ENCODE measurements at regions not wholly inside any gene's neighbourhood (a gene's known extent, or its start where the extent isn't known, plus 50 kb on each side); places are given as distances from the start of the nearest gene placed in this dataset.

DNA sequence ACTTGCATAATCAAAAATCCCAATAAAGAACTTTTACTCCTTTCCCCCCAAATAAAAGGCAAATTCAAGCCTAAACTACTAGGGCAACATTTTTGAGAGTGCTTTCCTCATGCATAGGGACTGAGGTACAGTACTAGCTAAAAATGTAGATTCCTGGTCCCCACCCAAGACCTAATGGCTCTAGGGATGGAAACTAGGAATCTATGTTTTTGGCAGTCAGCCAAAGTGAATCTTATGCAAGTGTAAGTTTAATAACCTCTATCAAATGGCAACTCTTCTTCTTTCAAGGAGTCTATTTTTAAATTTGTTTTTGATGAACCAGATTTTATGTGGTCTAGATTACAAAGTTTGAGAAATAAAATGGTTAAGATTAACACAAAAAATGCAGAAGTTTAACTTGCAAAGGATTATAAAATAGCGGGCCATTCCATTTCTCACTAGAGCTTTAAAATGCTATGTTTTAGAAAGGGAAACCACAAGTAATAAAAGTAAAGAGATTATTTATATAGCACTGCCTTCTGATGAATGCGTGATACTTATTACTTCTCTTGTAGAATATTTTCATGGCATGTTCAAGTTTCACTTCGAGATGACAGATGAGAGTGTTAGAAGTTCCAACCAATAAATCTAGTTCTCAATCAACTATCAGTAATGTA, 70.4 kb upstream of the MDFIC start:
- Histone ChIP-seq H3K27me3 (ENCODE audit: control insufficient read depth in 1 of 2, insufficient read depth in 2 of 2, low read length in 2 of 2) (no peaks in the 10 kb centered on the region), H3K4me3 (ENCODE audit: low read length) (no peak overlapping the region), H3K36me3 (ENCODE audit: insufficient read depth, low read length) (no peaks in the 10 kb centered on the region), H3K27ac (ENCODE audit: low read depth in 1 of 2, low read length in 2 of 2) (no peak overlapping the region), H3K9me3 (ENCODE audit: control insufficient read depth in 1 of 2, insufficient read depth in 1 of 2, low read length in 2 of 2) (no peaks in the 10 kb centered on the region), H3K4me1 (ENCODE audit: insufficient read depth, low read length) (no peaks in the 10 kb centered on the region)
- Mint-ChIP-seq H3K27ac (no peak overlapping the region), H3K4me1 (ENCODE audit: low read depth) (no peaks in the 10 kb centered on the region), H3K4me3 (no peak overlapping the region), H3K36me3 (ENCODE audit: low read depth) (no peaks in the 10 kb centered on the region), H3K27me3 (no peaks in the 10 kb centered on the region), H3K9me3 (no peaks in the 10 kb centered on the region)
- TF ChIP-seq, protein P1, sequence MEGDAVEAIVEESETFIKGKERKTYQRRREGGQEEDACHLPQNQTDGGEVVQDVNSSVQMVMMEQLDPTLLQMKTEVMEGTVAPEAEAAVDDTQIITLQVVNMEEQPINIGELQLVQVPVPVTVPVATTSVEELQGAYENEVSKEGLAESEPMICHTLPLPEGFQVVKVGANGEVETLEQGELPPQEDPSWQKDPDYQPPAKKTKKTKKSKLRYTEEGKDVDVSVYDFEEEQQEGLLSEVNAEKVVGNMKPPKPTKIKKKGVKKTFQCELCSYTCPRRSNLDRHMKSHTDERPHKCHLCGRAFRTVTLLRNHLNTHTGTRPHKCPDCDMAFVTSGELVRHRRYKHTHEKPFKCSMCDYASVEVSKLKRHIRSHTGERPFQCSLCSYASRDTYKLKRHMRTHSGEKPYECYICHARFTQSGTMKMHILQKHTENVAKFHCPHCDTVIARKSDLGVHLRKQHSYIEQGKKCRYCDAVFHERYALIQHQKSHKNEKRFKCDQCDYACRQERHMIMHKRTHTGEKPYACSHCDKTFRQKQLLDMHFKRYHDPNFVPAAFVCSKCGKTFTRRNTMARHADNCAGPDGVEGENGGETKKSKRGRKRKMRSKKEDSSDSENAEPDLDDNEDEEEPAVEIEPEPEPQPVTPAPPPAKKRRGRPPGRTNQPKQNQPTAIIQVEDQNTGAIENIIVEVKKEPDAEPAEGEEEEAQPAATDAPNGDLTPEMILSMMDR (IDR thresholded peaks at IDR 0.05) = no peak
- CTCF ChIA-PET = no interaction called here
- ATAC-seq (ENCODE audit: poor library complexity) (no peak), DNase-seq (no peak)
- intact Hi-C loops (cut with DNase I, micrococcal nuclease) = no loop called here
- POLR2A ChIA-PET = no interaction called here

DNA sequence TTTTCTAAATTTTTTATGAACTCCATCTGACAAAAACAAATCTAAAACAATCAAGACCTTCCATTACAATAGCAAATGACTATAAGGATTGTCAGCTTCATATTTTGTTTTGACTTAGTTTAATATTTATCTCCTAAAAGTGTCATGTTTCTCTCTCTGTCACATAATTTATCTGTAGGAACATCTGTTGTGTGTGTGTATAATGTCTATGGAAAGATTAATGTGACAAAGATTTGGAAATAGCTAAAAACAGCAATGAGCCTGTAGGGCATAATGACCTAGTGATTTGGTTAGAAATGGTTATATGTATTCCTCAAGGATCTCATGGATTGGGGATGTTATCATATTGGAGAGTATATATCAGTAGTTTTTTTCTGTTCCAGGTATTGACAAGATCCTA, 69.6 kb upstream of the MDFIC start:
- POLR2A ChIA-PET = no interaction called here

DNA sequence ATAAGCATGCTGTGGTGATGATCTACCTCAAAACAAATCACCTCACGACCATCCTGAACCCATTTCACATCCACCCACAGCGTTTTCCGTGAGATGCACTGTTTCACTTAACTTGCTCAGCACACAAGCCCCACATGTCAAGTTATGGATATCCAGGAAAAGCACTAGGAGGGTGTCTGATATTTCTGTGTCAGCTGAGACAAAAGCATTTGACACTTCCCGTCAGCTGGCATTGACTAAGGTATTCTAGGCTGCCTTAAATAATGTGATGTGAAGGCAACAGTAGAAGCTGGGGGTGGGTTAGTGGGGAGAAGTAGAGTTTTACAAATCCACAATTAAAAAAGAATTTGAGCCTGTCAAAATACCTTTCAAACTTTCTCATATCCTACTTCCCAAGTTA, 68.7 kb upstream of the MDFIC start:
- Histone ChIP-seq H3K4me1 (ENCODE audit: insufficient read depth, low read length) (no peaks in the 10 kb centered on the region), H3K27ac (ENCODE audit: low read depth in 1 of 2, low read length in 2 of 2) (no peak overlapping the region), H3K27me3 (ENCODE audit: control insufficient read depth in 1 of 2, insufficient read depth in 2 of 2, low read length in 2 of 2) (no peaks in the 10 kb centered on the region), H3K4me3 (ENCODE audit: low read length) (no peak overlapping the region), H3K36me3 (ENCODE audit: insufficient read depth, low read length) (no peaks in the 10 kb centered on the region), H3K9me3 (ENCODE audit: control insufficient read depth in 1 of 2, insufficient read depth in 1 of 2, low read length in 2 of 2) (no peaks in the 10 kb centered on the region)
- Mint-ChIP-seq H3K36me3 (ENCODE audit: low read depth) (no peaks in the 10 kb centered on the region), H3K9me3 (no peaks in the 10 kb centered on the region), H3K4me3 (no peak overlapping the region), H3K27ac (no peak overlapping the region), H3K4me1 (ENCODE audit: low read depth) (no peaks in the 10 kb centered on the region), H3K27me3 (no peaks in the 10 kb centered on the region)
- no peak for DNase-seq
- ATAC-seq (ENCODE audit: poor library complexity) = no peak
- ChIA-PET CTCF (interaction anchor here (1.6 kb wide), 1 partner anchor 12 kb away, joined by 5 read pairs; no protein-coding TSS in a partner anchor), POLR2A (interaction anchor here (1.4 kb wide), 1 partner anchor 11 kb away, joined by 3 read pairs; no protein-coding TSS in a partner anchor)
- intact Hi-C loops (cut with DNase I, micrococcal nuclease) = no loop called here
- TF ChIP-seq, protein P1 (IDR thresholded peaks at IDR 0.05) = no peak

More for the DNA sequence above, 69.6 kb upstream of the MDFIC start:
- H3K4me1 ChIP-seq (ENCODE audit: insufficient read depth, low read length) = no peaks in the 10 kb centered on the region
- Mint-ChIP-seq H3K27ac (no peak overlapping the region), H3K27me3 (no peaks in the 10 kb centered on the region), H3K4me3 (no peak overlapping the region), H3K36me3 (ENCODE audit: low read depth) (no peaks in the 10 kb centered on the region), H3K9me3 (no peaks in the 10 kb centered on the region), H3K4me1 (ENCODE audit: low read depth) (no peaks in the 10 kb centered on the region)
- ATAC-seq (ENCODE audit: poor library complexity) = no peak
- H3K4me3 ChIP-seq (ENCODE audit: low read length) = no peak overlapping the region
- H3K27ac ChIP-seq (ENCODE audit: low read depth in 1 of 2, low read length in 2 of 2) = no peak overlapping the region
- no peaks in the 10 kb centered on the region for H3K9me3 ChIP-seq (ENCODE audit: control insufficient read depth in 1 of 2, insufficient read depth in 1 of 2, low read length in 2 of 2)
- H3K27me3 ChIP-seq (ENCODE audit: control insufficient read depth in 1 of 2, insufficient read depth in 2 of 2, low read length in 2 of 2) = no peaks in the 10 kb centered on the region
- intact Hi-C loops (cut with DNase I, micrococcal nuclease) = no loop called here
- H3K36me3 ChIP-seq (ENCODE audit: insufficient read depth, low read length) = no peaks in the 10 kb centered on the region
- TF ChIP-seq, protein P1 (IDR thresholded peaks at IDR 0.05) = no peak
- DNase-seq = no peak
- CTCF ChIA-PET = no interaction called here

Measured in CD4-positive, alpha-beta T cell (primary cell).